ENCODE measurements at regions not wholly inside any gene's neighbourhood (a gene's known extent, or its start where the extent isn't known, plus 50 kb on each side); places are given as distances from the start of the nearest gene placed in this dataset.

GRCh38 chr9:90956026-90956810, 154.6 kb downstream of the SYK start:
- TF ChIP-seq GATA2 (IDR thresholded peaks at IDR 0.05; ENCODE audit: low read depth, low read length) (no peak), GATA3 (IDR thresholded peaks at IDR 0.05; ENCODE audit: low read depth, low read length) (no peak)

Data from SH-SY5Y (cell line).